Smooth muscle cell (in vitro differentiated cells): ENCODE measurements at regions not wholly inside any gene's neighbourhood (a gene's known extent, or its start where the extent isn't known, plus 50 kb on each side); places are given as distances from the start of the nearest gene placed in this dataset.

ENCODE experiments used
- DNase-seq: peaks from one replicate; lab custom pipeline; 2025; ENCODE audit not compliant: unreplicated experiment; lab: John Stamatoyannopoulos, UW
- H2AFZ ChIP-seq: fragments of 200-600 bp; sonication (generic); 2 replicates; pipeline ENCODE4 v1.6.0; 2016; ENCODE audit warnings: antibody characterized with exemption, low read depth, mild to moderate bottlenecking
- H3F3A ChIP-seq: fragments of 200-600 bp; sonication (generic); 2 replicates; pipeline ENCODE4 v1.6.0; 2017; ENCODE audit warnings: antibody characterized with exemption, low read depth
- H3K27ac ChIP-seq: fragments of 200-600 bp; sonication (generic); 2 replicates; pipeline ENCODE4 v1.5.1; 2016; ENCODE audit warnings: low read depth, mild to moderate bottlenecking
- H3K27me3 ChIP-seq: fragments of 200-600 bp; sonication (generic); 2 replicates; pipeline ENCODE4 v1.6.1; 2016; ENCODE audit warnings: low read depth, mild to moderate bottlenecking
- H3K36me3 ChIP-seq: fragments of 200-600 bp; sonication (generic); 2 replicates; pipeline ENCODE4 v1.5.1; 2016; ENCODE audit warnings: low read depth
- H3K4me1 ChIP-seq: fragments of 200-600 bp; sonication (generic); 2 replicates; pipeline ENCODE4 v1.5.1; 2016; ENCODE audit warnings: low read depth
- H3K4me2 ChIP-seq: fragments of 200-600 bp; sonication (generic); 2 replicates; pipeline ENCODE4 v1.6.0; 2016; ENCODE audit warnings: mild to moderate bottlenecking
- H3K4me3 ChIP-seq: fragments of 200-600 bp; sonication (generic); 2 replicates; pipeline ENCODE4 v1.5.1; 2016; ENCODE audit warnings: mild to moderate bottlenecking
- H3K79me2 ChIP-seq: fragments of 200-600 bp; sonication (generic); 2 replicates; pipeline ENCODE4 v1.6.0; 2016; ENCODE audit warnings: low read depth, mild to moderate bottlenecking
- H3K9ac ChIP-seq: fragments of 200-600 bp; sonication (generic); 2 replicates; pipeline ENCODE4 v1.6.0; 2016; ENCODE audit warnings: low read depth
- H3K9me3 ChIP-seq: fragments of 200-600 bp; sonication (generic); replicated peaks from 2 replicates; pipeline ENCODE4 v1.5.1; 2016; ENCODE audit warnings: low read depth
- H4K20me1 ChIP-seq: fragments of 200-600 bp; sonication (generic); 2 replicates; pipeline ENCODE4 v1.6.0; 2016; ENCODE audit warnings: low read depth
- WGBS: methylation state at CpG from one replicate; pipeline ENCODE4 v1.1.7; 2016; ENCODE audit warnings: low lambda C conversion rate; 5-methylcytosine and 5-hydroxymethylcytosine counted together
- TF ChIP-seq, protein P1 (sequence below): fragments of 200-600 bp; sonication (generic); IDR thresholded peaks from 2 replicates; pipeline ENCODE4 v1.5.1; 2017; ENCODE audit warnings: borderline replicate concordance, mild to moderate bottlenecking, antibody characterized with exemption; ENCODE audit not compliant: insufficient read depth, poor library complexity, severe bottlenecking

DNA sequence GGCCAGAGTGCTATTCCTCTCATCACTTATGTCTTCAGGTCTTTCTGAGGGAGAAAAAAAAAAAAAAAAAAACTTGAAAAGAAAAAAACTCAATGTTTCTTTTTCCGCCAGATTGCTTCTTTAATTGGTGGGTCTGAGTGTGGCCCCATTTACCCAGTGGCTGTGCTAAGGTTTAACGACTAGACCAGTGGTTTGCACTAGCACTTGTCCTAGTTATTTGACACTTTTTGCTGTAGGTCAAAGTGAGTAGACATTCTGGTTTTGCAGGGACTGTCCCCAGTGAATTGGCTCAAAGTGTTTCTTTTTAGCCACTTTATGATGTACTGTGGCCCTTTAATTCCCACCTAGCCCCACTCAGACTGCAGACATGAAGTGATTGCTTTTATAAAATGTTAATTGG, 273.3 kb downstream of the PTEN start:
- Histone ChIP-seq H3K36me3 (no peaks in the 10 kb centered on the region), H3K9ac (no peak overlapping the region), H3K4me2 (no peak overlapping the region), H3K79me2 (no peaks in the 10 kb centered on the region), H2AFZ (no peak overlapping the region), H3F3A (no peaks in the 10 kb centered on the region), H3K9me3 (no peaks in the 10 kb centered on the region), H3K4me3 (no peak overlapping the region), H3K27me3 (no peaks in the 10 kb centered on the region), H3K27ac (no peak overlapping the region), H3K4me1 (no peaks in the 10 kb centered on the region), H4K20me1 (no peaks in the 10 kb centered on the region)
- no peak for DNase-seq
- TF ChIP-seq, protein P1, sequence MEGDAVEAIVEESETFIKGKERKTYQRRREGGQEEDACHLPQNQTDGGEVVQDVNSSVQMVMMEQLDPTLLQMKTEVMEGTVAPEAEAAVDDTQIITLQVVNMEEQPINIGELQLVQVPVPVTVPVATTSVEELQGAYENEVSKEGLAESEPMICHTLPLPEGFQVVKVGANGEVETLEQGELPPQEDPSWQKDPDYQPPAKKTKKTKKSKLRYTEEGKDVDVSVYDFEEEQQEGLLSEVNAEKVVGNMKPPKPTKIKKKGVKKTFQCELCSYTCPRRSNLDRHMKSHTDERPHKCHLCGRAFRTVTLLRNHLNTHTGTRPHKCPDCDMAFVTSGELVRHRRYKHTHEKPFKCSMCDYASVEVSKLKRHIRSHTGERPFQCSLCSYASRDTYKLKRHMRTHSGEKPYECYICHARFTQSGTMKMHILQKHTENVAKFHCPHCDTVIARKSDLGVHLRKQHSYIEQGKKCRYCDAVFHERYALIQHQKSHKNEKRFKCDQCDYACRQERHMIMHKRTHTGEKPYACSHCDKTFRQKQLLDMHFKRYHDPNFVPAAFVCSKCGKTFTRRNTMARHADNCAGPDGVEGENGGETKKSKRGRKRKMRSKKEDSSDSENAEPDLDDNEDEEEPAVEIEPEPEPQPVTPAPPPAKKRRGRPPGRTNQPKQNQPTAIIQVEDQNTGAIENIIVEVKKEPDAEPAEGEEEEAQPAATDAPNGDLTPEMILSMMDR = no peak
- 74% methylated on average over 2 of the region's 2 CpGs for WGBS

DNA sequence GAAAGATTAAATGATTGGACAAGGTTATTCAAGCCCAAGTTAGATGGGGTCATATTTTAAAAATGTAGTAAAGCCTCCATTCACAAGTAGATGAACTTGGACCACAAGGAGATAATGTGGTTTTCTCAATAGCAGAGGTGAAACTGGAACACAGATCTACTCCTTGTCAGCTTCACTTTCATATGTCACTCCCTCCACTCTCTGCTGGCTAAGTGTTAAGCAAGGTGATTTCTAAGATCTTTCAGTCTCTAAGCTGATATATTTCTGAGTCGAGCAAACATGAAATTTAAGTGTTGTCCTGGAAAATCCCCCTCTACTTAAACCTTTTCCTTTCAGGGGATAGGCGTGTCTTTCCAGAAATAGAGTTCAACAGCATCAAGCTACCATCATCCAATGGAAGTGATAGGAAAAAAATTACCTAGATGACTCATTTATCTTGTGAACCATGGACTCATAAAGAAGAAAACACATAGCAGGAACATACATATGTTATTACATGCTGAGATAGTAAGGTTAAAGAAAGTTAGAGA, 275.0 kb downstream of the PTEN start:
- no peaks in the 10 kb centered on the region for H3F3A ChIP-seq
- H3K9ac ChIP-seq = no peak overlapping the region
- no peaks in the 10 kb centered on the region for H3K36me3 ChIP-seq
- H3K79me2 ChIP-seq = no peaks in the 10 kb centered on the region
- no peak overlapping the region for H3K4me2 ChIP-seq
- no peaks in the 10 kb centered on the region for H4K20me1 ChIP-seq
- no peak overlapping the region for H2AFZ ChIP-seq
- DNase-seq = no peak
- no peaks in the 10 kb centered on the region for H3K27me3 ChIP-seq
- no peaks in the 10 kb centered on the region for H3K9me3 ChIP-seq
- TF ChIP-seq, protein P1 = no peak
- no peak overlapping the region for H3K4me3 ChIP-seq
- H3K27ac ChIP-seq = no peak overlapping the region
- no peaks in the 10 kb centered on the region for H3K4me1 ChIP-seq
- WGBS = 91% methylated on average over 2 of the region's 2 CpGs

DNA sequence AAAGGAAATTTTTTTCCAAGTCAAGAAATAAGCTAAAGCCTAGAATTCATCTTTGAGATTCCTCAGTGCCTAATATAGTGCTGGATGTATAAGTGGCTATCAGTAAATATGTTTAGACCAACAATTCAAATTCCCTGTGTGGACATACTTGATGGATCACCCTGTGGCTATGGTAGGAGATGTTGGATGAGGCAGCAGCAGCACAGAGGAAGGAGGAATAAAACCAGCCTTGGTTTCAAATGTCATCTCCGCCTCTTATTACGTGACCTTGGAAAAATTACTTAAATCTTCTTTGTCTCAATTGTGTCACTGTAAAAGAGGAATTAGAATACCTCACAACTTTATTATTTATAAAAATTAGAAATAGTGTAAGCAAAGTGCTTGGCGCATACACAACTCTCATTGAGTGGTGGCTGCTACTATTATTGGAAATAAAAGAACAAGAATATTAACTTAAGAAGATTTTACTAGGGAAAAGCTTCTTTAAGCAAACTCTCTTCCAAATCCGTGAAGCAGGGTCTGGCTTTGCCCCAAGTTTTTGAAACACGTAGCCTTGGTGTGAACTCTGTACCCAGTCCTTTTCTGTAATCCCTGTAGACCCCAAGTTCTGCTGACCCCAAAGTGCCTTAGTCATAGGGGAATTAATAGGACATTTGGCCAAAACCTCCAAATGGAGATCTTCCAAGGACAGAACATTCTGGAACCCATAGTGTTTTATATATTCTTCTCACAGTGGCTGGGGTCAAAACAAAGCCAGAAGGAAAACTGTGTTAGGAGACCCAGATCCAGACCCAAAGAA, 283.8 kb downstream of the PTEN start:
- Histone ChIP-seq H3K9ac (no peak overlapping the region), H3K27me3 (no peaks in the 10 kb centered on the region), H3K36me3 (no peaks in the 10 kb centered on the region), H3K9me3 (no peaks in the 10 kb centered on the region), H3F3A (no peaks in the 10 kb centered on the region), H3K27ac (no peak overlapping the region), H4K20me1 (no peaks in the 10 kb centered on the region), H3K4me3 (no peak overlapping the region), H3K4me1 (no peaks in the 10 kb centered on the region), H2AFZ (no peak overlapping the region), H3K4me2 (no peak overlapping the region), H3K79me2 (no peaks in the 10 kb centered on the region)
- TF ChIP-seq, protein P1 = no peak
- no peak for DNase-seq
- WGBS = 95% methylated on average over 5 of the region's 5 CpGs

DNA sequence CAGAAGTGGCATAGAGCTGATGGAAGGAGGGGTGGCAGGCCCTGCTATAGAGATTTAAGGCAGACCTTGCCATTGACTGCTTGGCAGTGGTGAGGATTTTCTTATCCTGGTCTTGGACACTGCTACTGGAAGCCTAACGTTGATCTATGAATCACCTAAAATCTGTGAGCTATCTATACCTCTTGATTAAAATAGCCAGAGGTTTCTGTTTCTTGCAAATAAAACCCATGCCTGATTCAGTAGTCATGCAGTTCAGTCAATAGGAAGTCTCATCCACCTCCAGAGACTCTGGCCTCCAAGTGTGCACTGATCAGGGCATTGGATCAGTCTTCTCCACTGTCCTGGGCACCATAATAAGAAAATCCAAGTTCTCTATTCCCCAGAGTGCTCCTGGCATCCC, 286.5 kb downstream of the PTEN start:
- Histone ChIP-seq H3K9ac (no peak overlapping the region), H3K27ac (peak overlapping the region; percentile 54), H3K27me3 (no peaks in the 10 kb centered on the region), H3K4me3 (no peak overlapping the region), H3K9me3 (no peaks in the 10 kb centered on the region), H3K4me2 (no peak overlapping the region), H4K20me1 (no peaks in the 10 kb centered on the region), H3K79me2 (no peaks in the 10 kb centered on the region), H3K4me1 (no peaks in the 10 kb centered on the region), H2AFZ (no peak overlapping the region), H3K36me3 (no peaks in the 10 kb centered on the region), H3F3A (no peaks in the 10 kb centered on the region)
- no peak for DNase-seq
- TF ChIP-seq, protein P1 = no peak
- 64% methylated on average over 1 of the region's 1 CpG for WGBS
